T-helper 2 cell treated with Interferon-gamma antibody and Interleukin-4, amounts not matched to agents 100 ng/mL and 5 ng/mL, for 36 hours (primary cell): ENCODE measurements at regions not wholly inside any gene's neighbourhood (a gene's known extent, or its start where the extent isn't known, plus 50 kb on each side); places are given as distances from the start of the nearest gene placed in this dataset.
"Not testable (repeated sequence)": the region's sequence is repeated elsewhere in the genome, so short reads cannot be mapped to it uniquely, and the experiment has no call there.

Source experiments
- intact Hi-C: fragments of 100-400 bp; cut with micrococcal nuclease; formaldehyde crosslinking; loops from one replicate; pipeline ENCODE4 v1.15.1; 2023

DNA sequence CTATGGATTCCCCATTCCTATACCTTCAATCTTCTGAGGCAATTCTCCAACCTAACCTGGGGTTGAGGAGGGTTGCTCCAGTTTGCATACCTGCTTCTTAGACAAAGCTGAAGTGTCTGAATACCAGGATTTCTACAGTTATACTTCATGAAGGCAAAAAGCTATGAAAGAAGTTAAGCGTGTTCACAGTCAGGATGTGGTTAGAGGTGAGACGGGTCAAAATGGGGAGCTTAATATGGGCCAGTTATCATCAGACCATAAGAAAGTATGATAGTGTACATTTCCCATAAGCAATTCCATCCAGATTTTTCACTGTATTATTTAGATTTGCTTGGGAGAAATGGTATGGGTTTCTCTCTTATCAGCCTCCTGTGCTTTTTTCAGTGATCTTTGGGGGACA, 156.9 kb upstream of the FER start:
- intact Hi-C loops = no loop called here

DNA sequence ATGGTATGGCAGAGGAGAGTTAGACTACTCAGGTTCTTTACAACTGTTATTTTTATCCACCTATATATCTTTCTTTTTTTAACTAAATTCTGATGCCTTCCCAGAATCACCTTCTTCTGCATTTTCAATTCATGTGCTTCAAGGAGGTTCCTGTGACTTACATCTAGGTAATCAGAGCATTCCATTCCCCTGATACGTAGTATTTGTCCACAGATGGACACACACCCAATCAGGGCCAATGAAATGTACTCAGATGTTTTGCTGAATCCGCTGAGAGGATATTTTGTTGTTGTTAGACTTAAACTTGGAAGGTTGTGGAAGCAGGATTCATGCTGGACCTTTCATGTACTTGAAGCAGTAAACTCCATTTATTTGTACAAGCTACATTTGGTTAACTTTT, 159.4 kb upstream of the FER start:
- intact Hi-C loops = no loop called here

DNA sequence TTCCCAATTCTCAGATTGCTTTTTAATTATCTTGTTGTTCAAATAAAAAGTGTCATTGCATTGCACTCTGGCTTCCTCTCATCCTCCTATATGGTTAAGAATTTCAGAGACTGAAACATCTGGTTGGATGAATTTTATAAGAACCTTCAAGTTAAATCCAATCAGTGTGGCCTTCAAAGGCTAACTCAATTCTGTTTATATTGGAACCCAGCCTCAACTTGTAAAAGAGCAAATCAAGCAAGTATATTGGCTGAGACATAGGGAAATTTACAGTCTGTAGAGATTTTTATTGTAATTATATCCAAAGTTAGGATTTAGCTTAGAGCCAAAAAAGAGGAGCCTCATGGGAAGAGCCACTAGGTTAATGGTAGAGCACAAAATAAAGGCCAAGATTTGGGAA, 159.9 kb upstream of the FER start:
- intact Hi-C loops = no loop called here

DNA sequence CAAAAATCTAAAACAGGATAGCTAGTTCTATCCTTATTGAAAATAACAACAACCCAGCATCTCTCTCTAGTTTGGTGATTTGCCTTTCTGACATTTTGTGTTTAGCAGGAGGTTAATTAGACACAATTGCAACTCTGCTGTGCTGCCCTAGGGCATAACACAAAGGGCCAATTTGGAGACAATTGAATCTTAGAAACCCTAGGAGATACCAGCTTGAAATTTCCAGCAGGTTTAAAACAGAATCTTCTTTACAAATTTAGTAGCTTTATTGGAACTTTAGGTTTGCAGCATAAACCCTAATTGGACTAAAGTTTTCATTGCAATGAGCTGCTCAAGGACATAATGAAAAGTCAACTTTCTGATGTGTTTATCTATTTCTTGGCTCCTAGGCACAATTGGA, 166.7 kb upstream of the FER start:
- intact Hi-C loops = no loop called here

DNA sequence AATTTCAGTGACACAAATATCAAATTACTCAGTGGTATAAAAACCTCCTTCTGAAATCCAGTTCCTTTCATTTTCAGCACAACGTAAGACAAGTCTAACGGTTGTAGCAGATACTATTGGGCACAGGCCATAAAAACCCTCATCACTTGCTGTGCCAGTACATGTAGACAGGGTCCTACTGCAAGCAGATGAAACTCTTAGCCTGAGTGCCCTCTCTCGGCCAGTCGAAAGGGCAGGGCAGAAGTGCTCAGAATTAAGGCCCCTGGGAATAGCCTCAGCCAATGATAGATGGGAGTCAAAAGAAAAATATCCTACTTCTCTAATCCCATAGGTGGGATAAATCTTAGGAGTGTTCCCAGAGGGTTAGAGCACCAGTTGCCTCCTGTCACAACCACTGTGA, 168.5 kb upstream of the FER start:
- intact Hi-C loops = no loop called here

DNA sequence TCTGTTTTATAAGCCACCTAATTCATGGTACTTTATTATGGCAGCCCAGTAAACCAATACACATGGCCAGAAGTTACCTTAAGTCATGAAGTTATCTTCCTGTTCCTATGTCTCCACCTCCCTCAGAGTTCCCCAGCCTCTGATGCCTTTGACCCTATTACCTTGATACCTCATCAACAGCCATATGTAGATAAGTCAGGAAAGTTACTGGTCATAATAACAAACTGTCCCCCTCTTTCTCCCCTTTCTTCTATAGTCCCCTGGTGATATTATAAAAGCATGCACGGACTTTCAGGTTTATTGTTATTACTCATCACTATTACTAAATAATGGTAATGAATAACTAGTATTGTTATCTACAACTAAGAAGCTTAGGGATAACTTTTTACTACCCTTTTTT, 168.9 kb upstream of the FER start:
- intact Hi-C loops = no loop called here

DNA sequence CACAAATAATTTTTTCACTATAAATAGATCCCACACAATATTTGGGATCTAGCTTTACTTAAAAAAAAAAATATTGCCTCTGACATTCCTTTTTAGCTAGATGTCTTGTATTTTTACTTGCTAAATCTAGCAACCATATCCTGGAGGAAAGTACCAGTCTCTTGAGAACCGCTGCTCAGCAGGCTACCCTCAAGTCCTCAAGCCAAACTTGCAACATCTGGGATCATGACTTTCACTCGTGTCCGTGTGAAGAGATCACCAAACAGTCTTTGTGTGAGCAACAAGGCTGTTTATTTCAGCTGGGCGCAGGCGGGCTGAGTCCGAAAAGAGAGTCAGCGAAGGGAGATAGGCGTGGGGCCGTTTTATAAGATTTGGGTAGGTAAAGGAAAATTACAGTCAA, 180.3 kb upstream of the FER start:
- intact Hi-C loops = no loop called here

DNA sequence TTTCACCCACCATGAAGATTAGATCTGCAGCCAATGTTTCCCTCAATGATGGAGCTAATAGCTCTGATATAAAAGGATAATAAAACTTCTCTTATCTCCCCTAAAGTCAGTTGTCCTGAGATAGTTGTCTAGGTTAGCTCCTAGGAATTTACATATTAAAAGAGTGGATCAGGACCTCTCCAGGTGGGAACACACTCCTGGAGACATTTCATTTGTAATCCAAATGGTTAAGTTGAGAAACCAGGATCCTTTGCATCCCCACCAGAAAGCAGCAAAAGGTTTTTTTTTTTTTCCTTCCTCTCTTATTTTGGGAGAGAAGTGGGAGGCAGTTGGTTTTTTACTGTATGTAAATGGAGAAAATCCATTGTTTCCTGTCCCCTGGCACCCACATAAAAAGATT, 182.5 kb upstream of the FBXL17 start:
- intact Hi-C loops = no loop called here

DNA sequence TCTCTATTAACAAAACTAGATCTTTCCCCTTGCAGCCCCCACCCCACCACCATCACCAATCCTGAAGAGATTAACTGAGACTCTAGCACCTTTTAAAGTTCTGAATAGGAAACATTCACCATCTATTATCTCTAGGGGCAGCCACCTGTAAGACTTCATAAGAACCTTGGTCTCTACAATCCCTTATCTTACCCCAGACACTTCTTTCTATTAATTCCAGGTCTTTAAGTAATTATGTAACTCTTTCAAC, 180.2 kb upstream of the FBXL17 start:
- intact Hi-C loops = no loop called here

DNA sequence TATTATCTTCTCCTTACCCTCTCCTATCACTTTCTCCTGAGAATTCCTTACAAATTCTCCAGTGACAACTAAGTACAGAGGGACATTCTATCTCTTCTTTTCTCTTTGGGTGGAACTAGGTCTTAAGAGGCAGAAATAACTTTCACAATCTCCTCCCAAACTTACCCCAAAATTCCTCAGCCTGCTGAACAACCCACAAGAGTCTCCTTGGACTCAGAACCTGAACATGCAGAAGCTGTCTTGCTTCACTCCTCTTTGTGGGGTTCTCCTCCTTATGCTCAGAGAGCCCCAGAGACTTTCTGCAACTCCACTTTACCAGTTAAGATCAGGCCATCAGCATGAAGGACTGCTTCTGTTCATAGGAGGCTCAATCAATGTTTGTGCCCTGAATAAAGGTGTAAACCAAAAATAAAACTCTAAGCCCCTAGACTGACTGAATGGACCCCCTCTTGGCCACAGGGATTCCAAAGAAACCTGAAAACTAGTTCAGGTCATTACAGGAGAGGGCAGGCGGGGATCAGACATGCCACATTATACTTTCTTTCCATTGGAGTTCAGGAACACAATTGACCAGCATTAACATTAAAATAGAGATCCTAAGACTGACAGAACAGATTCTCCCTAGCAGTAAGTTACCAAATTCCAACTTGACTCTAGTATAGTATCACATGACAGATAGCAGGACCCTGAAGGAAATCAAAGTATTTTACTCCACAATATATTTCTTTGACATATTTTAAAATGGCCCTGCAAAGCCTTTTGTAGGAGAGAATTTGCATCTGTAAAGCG, 179.7 kb upstream of the FBXL17 start:
- intact Hi-C loops = no loop called here

DNA sequence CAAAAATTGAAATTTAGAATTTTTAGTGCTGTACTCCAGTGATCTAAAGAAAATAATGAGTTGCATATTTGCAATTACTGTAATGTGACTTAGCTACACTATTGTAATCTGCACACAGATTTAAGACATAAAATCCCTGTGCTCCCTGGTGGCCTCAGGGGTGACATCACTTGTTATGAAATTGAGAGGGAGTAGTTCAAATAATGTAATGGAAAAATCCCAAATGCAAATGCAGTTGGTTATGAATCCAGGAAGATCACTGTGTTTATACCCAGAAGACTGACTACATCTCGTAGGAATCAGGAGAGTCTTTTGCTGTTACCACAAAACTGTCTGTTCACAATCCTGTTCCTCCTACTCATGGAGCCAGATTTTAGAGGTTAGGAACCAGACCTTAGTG, 178.7 kb upstream of the FBXL17 start:
- intact Hi-C loops = no loop called here

DNA sequence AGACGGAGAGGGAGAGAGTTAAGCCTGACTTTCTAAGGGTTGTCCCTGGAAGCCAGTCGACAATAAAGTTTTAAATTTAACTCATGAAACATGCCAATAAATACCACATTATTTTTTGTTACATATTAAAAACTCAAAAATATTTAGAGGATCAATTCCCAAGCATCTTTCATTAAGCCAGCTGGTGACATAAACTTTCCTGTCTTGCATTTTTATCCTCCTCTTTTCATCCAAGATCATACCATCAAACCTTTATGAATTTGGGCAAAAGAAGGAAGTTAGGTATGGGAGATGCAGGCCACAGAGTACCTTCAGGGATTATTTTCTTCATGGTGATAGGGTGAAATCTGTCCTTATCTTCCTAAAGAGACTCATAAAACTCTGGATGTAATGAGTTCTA, 178.3 kb upstream of the FBXL17 start:
- intact Hi-C loops = no loop called here

DNA sequence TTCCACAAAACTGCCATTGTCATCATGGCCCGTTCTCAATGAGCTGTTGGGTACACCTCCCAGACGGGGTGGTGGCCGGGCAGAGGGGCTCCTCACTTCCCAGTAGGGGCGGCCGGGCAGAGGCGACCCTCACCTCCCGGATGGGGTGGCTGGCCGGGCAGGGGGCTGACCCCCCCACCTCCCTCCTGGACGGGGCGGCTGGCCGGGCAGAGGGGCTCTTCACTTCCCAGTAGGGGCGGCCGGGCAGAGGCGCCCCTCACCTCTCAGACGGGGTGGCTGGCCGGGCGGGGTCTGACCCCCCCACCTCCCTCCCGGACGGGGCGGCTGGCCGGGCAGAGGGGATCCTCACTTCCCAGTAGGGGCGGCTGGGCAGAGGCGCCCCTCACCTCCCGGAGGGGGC, 176.9 kb upstream of the FBXL17 start:
- intact Hi-C loops = not testable (repeated sequence)

DNA sequence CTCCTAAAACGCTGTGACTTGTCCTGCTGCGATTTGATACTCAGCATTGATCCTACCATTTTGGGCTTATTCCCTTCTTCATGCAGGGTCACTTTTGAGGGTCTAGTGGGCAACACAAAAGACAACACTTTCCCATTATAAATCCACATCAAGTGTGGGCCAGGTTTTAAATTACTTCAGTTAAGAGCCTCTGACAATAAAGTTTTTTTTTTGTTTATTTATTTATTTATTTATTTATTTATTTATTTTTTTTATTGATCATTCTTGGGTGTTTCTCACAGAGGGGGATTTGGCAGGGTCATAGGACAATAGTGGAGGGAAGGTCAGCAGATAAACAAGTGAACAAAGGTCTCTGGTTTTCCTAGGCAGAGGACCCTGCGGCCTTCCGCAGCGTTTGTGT, 176.2 kb upstream of the FBXL17 start:
- intact Hi-C loops = not testable (repeated sequence)

DNA sequence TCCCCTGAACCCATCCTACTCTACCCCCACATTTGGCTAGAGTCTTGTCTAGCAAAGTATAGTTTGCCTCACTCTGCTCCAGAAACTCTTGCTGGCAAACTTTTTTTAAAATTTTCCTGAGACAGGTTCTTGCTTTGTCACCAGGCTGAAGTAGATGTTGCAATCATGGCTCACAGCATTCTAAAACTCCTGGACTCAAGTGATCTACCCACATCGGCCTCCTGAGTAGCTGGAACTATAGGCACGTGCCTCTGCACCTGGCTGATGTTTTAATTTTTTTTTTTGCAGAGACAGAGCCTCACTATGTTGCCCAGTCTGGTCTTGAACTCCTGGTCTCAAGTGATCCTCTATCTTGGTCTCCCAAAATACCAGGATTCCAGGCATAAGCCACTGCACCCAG, 175.8 kb upstream of the FBXL17 start:
- intact Hi-C loops = no loop called here

DNA sequence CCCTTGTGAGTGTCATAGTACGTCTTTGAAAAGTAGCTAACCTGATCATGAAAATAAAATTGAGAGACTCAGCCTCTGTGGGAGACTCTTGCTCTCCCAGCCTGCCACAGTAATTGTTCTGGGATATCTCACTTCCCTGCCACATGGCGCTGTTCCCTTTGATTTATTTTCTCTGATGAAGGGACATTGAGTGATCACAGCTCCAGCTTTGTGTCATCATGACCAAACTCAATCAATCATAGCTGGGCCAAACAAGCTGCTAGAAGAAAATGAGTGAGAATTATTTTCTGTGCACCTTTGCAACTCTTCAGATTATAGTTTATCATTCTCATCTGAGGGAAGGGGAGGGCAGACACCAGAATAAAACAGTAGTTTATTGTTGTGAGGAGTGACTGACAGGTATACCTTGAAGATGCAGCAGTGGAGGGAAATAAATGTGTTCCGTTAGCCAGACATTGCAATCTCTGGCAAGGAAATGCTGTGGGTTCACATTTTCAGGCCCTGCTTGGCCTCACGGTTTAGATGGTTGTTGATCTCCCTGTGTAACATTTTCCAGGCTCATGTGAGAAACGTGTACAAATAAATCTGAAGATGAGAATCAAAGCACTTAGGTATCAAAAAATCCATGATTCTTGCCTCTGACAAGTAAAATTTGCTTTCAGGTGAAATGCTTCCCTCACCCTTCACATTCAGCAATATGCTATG, 174.7 kb upstream of the FBXL17 start:
- intact Hi-C loops = no loop called here

DNA sequence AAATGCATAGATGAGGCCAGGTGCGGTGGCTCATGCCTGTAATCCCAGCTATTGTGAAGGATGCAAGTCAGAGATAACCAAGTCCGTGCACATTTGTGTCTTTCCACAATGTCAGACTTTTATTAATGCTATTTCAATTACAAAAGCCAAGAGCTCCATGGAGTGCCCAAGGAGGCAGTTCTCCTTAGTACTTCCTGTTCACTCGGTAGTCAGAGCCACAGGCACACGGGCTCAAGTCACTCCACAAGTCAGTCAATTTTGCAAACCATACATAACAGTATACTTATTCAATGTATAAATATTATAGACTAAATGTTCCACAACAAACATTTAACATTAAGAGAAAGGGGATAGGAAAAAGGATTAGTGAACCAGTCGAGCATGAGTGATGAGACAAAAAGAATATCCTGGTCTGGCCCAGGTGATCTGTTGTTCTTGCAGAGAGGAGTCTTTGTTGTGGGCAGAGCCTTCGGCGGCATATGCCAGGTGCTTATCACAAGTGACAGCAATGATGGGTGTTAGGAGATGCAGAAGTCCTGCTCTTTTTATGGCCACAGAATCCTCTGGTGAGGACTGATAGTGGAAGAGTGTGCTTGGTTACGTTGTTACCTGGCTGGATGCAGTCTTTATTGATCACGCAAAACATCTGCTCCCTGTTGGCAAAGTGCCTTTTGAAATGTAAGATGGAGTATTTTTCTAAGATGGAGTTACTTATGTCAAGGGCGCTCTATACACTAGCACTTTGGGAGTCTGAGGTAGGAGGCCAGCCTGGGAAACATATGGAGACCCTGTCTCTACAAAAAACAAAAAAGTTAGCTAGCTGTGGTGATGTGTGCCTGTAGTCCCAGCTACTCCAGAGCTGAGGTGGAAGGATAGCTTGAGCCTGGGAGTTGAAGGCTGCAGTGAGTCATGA, 167.0 kb upstream of the FBXL17 start:
- intact Hi-C loops = no loop called here

DNA sequence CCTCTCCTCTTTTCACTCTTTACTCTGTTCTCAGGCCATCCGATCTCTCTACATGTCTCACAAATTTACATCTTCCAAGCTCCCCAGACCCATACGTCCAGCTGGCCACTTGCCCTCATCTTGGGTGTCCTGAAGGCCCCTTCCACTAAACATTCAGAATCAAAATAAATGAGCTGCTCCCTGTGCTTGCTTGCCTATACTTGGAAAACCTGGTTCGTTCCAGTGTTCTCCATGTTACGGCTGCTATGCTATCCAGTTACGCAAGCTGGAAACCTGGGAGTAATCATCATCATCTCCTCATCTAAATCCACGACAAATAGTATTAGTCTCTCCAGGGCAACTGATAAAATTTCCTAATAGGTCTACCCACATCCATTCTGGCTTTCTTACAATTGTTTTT, 165.0 kb upstream of the FBXL17 start:
- intact Hi-C loops = no loop called here

DNA sequence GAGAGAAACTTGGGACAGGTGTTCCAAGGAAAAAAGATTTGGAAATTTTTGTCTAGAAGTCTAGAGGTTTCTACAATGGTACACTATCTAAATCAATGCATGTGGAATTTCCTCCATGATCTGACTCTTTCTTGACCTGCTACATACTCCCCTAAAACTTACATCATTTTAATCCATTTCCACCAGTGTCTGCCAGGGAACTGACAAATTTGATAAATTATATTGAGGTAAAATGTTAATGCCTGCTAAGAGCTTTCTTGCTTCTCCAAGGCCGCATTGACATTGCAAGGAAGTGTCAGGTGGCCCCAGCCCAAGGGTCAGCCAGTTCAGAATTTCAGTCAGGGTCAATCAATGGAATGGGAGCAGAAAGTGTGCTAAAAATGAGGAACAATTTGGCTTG, 163.4 kb upstream of the FBXL17 start:
- intact Hi-C loops = no loop called here

DNA sequence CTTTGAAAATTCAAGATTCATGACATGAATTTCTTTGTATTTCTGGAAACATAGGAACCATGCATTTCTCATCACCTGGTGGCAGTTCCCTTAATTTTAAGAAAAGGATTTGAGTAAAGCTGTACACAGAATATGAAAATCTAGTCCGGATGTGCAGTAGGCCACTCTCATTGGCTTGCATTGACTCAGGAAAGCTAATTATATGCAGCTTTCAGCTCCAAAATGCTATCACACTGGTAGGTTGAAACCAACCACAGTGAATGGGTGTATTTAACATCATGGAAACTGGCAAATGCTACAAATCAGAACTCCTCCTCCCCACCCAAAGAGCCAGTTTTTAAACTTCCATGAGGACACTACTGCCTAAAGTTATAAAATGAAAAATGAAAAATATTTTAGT, 161.6 kb upstream of the FBXL17 start:
- intact Hi-C loops = no loop called here

DNA sequence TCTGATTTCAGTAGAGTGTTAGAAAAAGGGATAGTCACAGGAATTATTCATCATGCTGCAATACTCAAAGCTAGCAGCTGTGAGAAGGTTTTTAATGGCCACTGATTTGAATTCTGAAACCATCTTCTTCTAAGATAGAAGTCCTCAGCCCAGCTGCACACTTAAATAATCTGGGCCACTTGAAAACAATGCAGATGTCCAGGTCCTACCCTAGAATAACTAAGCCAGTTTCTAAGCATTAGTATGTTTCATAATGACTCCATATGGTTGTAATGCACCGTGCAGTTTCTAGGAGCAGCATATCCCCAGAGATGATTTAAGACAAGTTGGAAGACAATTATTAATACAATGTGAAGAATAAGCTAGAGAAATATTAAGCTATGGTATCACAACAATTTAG, 159.9 kb upstream of the FBXL17 start:
- intact Hi-C loops = no loop called here

DNA sequence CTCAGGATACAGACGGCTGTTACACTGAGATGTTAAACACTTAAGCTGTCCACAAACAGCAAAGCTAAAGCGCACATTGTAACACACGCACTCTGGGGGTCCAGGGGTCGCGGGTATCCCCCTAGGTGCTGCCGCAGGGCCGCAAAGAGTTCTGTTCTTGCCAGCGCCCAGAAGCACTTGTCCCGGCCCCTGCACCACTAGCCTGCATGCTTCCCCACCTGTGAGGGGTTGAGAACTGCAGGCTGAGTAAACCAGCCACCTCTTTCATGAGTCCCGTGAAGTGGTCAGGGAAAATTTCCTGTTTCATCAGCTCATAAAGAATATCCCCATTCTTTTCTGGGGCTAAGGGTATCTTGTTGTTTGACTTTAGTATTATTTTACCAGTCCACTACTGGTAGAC, 154.4 kb upstream of the FBXL17 start:
- intact Hi-C loops = no loop called here

DNA sequence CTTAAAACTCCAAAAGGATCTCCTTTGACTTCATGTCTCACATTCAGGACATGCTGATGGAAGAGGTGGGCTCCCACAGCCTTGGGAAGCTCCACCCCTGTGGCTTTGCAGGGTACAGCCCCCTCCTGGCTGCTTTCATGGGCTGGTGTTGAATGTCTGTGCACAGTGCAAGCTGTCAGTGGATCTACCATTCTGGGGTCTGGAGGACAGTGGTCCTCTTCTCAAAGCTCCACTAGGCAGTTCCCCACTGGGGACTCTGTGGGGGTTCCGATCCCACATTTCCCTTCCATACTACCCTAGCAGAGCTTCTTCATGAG, 150.2 kb upstream of the FBXL17 start:
- intact Hi-C loops = not testable (repeated sequence)
